ENCODE measurements at regions not wholly inside any gene's neighbourhood (a gene's known extent, or its start where the extent isn't known, plus 50 kb on each side); places are given as distances from the start of the nearest gene placed in this dataset.
"Not testable (repeated sequence)": the region's sequence is repeated elsewhere in the genome, so short reads cannot be mapped to it uniquely, and the experiment has no call there.

- no peak for DNase-seq
Observed at GRCh38 chr3:28039829-28040228, 201.6 kb upstream of the CMC1 start.

- no peak for DNase-seq
Observed at GRCh38 chr3:28042095-28042635, 199.3 kb upstream of the CMC1 start.

- no peak for DNase-seq
Observed at GRCh38 chr3:28042707-28043106, 198.7 kb upstream of the CMC1 start.

GRCh38 chr3:28050120-28050519, 191.3 kb upstream of the CMC1 start:
- no peak for DNase-seq

GRCh38 chr3:28050885-28051284, 190.5 kb upstream of the CMC1 start:
- DNase-seq = no peak

GRCh38 chr3:28053759-28054158, 187.7 kb upstream of the CMC1 start:
- no peak for DNase-seq

- no peak for DNase-seq
Observed at GRCh38 chr3:28056806-28057205, 184.6 kb upstream of the CMC1 start.

- DNase-seq = no peak
Observed at GRCh38 chr3:28057539-28057938, 183.9 kb upstream of the CMC1 start.

- DNase-seq = not testable (repeated sequence)
Observed at GRCh38 chr3:28059199-28059598, 182.2 kb upstream of the CMC1 start.

- no peak for DNase-seq
Observed at GRCh38 chr3:28066020-28066419, 175.4 kb upstream of the CMC1 start.

- DNase-seq = no peak
Observed at GRCh38 chr3:28067014-28067413, 174.4 kb upstream of the CMC1 start.

GRCh38 chr3:28068342-28068741, 173.1 kb upstream of the CMC1 start:
- no peak for DNase-seq

- DNase-seq = no peak
Observed at GRCh38 chr3:28069438-28069837, 172.0 kb upstream of the CMC1 start.

GRCh38 chr3:28076246-28076645, 165.2 kb upstream of the CMC1 start:
- no peak for DNase-seq

- no peak for DNase-seq
Observed at GRCh38 chr3:28077572-28077971, 163.8 kb upstream of the CMC1 start.

- DNase-seq = no peak
Observed at GRCh38 chr3:28078536-28078935, 162.9 kb upstream of the CMC1 start.

- no peak for DNase-seq
Observed at GRCh38 chr3:28080716-28081115, 160.7 kb upstream of the CMC1 start.

- no peak for DNase-seq
Observed at GRCh38 chr3:28081533-28081947, 159.9 kb upstream of the CMC1 start.

GRCh38 chr3:28087591-28087990, 153.8 kb upstream of the CMC1 start:
- DNase-seq = no peak

GRCh38 chr3:28088811-28089526, 152.4 kb upstream of the CMC1 start:
- DNase-seq = no peak

GRCh38 chr3:28089527-28089897, 151.9 kb upstream of the CMC1 start:
- DNase-seq = no peak

- no peak for DNase-seq
Observed at GRCh38 chr3:28099296-28099695, 142.1 kb upstream of the CMC1 start.

- DNase-seq = no peak
Observed at GRCh38 chr3:28101705-28102104, 139.7 kb upstream of the CMC1 start.

GRCh38 chr3:28103861-28104260, 137.6 kb upstream of the CMC1 start:
- no peak for DNase-seq

- DNase-seq = no peak
Observed at GRCh38 chr3:28104896-28105534, 136.4 kb upstream of the CMC1 start.

Data from activated effector memory CD4-positive, alpha-beta T cell treated with anti-CD3 and anti-CD28 coated beads, Interleukin-2, amount 50 U/mL, for 16 hours (primary cell).